ENCODE measurements at regions not wholly inside any gene's neighbourhood (a gene's known extent, or its start where the extent isn't known, plus 50 kb on each side); places are given as distances from the start of the nearest gene placed in this dataset.

DNA sequence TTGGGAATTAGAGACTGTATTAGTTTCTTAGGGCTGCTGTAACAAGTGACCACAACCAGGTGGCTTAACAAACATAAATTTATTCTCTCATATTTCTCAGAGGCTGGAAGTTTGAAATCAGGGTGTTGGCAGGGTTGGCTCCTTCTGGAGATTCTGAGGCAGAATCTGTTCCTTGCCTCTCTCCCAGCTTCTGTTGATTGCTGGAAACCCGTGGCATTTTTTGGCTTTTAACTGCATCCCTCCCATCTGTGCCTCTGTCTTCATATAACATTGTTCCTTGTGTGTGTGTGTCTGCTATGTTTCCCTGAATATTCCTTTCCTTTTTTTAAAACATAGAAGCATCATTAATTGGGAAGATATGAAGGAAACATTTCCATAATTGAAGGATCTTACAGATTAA, 448.1 kb upstream of the DCC start:
- no peak for TF ChIP-seq POLR2A (IDR thresholded peaks at IDR 0.05)
- TF ChIP-seq, protein P1, sequence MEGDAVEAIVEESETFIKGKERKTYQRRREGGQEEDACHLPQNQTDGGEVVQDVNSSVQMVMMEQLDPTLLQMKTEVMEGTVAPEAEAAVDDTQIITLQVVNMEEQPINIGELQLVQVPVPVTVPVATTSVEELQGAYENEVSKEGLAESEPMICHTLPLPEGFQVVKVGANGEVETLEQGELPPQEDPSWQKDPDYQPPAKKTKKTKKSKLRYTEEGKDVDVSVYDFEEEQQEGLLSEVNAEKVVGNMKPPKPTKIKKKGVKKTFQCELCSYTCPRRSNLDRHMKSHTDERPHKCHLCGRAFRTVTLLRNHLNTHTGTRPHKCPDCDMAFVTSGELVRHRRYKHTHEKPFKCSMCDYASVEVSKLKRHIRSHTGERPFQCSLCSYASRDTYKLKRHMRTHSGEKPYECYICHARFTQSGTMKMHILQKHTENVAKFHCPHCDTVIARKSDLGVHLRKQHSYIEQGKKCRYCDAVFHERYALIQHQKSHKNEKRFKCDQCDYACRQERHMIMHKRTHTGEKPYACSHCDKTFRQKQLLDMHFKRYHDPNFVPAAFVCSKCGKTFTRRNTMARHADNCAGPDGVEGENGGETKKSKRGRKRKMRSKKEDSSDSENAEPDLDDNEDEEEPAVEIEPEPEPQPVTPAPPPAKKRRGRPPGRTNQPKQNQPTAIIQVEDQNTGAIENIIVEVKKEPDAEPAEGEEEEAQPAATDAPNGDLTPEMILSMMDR (IDR thresholded peaks at IDR 0.05), result no peak

Data from uterus (tissue), 2 donors.